HUES48 (cell line): ENCODE measurements at regions not wholly inside any gene's neighbourhood (a gene's known extent, or its start where the extent isn't known, plus 50 kb on each side); places are given as distances from the start of the nearest gene placed in this dataset.

Experiments
- H3K27ac ChIP-seq: one replicate; pipeline ENCODE4 v1.7.0; 2013; ENCODE audit warnings: low read depth, low read length, inconsistent platforms
- H3K27me3 ChIP-seq: 2 replicates; pipeline ENCODE4 v1.6.1; 2013; ENCODE audit warnings: mild to moderate bottlenecking, low read length; ENCODE audit not compliant: control insufficient read depth, insufficient read depth
- H3K36me3 ChIP-seq: 2 replicates; pipeline ENCODE4 v1.6.1; 2013; ENCODE audit warnings: low read length; ENCODE audit not compliant: control insufficient read depth, insufficient read depth
- H3K4me1 ChIP-seq: 2 replicates; pipeline ENCODE4 v1.6.1; 2013; ENCODE audit warnings: mild to moderate bottlenecking, low read length; ENCODE audit not compliant: control insufficient read depth, insufficient read depth
- H3K4me3 ChIP-seq: 2 replicates; pipeline ENCODE4 v1.5.1; 2013; ENCODE audit warnings: mild to moderate bottlenecking, low read depth, low read length
- H3K9ac ChIP-seq: 2 replicates; pipeline ENCODE4 v1.6.1; 2013; ENCODE audit warnings: mild to moderate bottlenecking, low read depth, low read length, moderate library complexity
- H3K9me3 ChIP-seq: 2 replicates; pipeline ENCODE4 v1.6.1; 2013; ENCODE audit warnings: low read length; ENCODE audit not compliant: control insufficient read depth, insufficient read depth

DNA sequence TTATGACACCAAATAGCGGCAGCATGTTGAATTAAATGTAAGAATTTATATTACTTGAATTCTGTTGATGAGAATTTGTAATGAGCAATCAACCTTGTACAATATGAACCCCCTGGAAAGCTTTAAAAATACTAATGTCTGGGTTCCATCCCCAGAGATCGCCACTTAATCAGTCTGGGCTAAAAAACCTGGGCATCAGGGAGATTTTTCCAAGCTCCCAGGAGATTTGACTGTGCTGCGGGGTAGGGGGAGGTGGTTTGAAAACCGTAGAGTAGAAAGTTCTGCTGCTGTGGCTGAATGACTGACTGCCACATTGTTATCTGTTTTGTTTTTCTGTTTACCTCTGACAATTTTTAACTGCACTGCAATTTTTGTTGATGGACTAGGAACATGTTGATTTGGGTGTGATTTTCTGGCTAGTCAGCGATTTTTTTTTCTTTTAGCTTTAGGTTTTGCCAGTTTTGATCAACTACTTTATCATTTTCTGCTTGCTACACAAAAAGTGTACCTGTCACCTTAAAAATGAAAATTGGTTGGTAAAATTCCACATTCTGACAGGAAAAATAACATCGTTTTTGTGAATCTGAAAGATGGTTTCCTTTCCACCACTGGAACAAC lies 79.3 kb downstream of the PCTP start:
- Histone ChIP-seq H3K4me1 (no peaks in the 10 kb centered on the region), H3K9me3 (no peaks in the 10 kb centered on the region), H3K36me3 (no peaks in the 10 kb centered on the region), H3K9ac (no peak overlapping the region), H3K27me3 (no peaks in the 10 kb centered on the region), H3K27ac (no peak overlapping the region), H3K4me3 (no peak overlapping the region)

DNA sequence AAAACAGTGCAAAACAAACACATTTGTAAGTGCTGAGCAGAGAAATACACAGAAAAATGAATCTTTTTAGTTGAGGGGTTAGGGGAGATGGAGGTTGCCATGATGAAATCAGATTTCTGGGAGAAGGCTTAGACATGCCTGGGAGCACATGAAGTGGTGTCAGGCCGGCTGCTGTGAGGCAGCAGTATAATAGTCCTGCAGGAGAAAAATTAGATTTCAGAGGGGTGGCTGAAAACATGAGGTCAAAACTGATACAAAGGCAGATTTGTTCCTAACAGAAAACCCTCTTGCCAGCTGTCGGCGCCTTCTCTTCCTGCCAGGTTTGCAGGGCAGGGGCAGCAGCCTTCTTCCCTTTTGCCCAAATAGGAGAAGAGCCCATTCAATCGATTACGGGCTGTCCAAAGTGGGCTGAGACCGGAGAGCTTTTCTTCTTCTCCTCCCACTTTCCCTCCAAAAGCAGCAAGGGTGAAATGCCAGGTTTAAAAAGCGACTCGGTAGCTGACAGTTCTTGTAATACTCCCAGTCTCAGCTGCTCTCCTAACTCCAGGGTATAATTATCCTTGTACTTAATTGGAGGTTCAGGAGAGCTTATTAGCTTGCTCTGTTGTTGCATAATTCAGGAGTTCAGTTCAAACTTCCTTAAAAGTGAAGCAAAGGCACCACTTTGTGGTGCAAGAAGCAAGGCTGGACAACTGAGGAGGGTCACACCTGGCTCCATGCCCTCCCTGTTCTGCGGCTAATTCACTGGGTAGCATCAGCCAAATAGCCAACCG lies 80.0 kb downstream of the PCTP start:
- H3K4me1 ChIP-seq: no peaks in the 10 kb centered on the region
- H3K4me3 ChIP-seq: no peak overlapping the region
- H3K9ac ChIP-seq: no peak overlapping the region
- no peaks in the 10 kb centered on the region for H3K36me3 ChIP-seq
- no peaks in the 10 kb centered on the region for H3K9me3 ChIP-seq
- H3K27ac ChIP-seq: no peak overlapping the region
- H3K27me3 ChIP-seq: no peaks in the 10 kb centered on the region

DNA sequence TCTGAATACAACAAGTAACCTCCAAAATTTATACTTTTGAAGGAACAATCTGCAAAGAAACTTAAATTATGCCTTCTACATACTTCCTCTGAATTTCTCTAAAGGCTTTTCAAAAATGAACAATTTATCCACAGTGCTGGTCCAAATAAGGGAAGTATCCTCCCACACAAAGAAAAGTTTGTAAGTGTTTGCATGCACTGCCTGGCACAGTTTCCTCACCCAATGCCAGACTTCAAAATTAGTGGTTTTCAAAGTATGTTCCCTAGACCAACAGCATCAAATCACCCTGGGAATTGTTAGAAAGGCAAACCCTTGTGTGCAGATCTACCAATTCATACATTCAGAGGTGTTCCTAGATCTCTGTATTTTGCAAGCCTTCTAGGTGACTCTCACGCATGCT lies 82.5 kb downstream of the PCTP start:
- Histone ChIP-seq H3K9me3 (no peaks in the 10 kb centered on the region), H3K36me3 (no peaks in the 10 kb centered on the region), H3K4me1 (no peaks in the 10 kb centered on the region), H3K4me3 (no peak overlapping the region), H3K9ac (no peak overlapping the region), H3K27me3 (no peaks in the 10 kb centered on the region), H3K27ac (no peak overlapping the region)

DNA sequence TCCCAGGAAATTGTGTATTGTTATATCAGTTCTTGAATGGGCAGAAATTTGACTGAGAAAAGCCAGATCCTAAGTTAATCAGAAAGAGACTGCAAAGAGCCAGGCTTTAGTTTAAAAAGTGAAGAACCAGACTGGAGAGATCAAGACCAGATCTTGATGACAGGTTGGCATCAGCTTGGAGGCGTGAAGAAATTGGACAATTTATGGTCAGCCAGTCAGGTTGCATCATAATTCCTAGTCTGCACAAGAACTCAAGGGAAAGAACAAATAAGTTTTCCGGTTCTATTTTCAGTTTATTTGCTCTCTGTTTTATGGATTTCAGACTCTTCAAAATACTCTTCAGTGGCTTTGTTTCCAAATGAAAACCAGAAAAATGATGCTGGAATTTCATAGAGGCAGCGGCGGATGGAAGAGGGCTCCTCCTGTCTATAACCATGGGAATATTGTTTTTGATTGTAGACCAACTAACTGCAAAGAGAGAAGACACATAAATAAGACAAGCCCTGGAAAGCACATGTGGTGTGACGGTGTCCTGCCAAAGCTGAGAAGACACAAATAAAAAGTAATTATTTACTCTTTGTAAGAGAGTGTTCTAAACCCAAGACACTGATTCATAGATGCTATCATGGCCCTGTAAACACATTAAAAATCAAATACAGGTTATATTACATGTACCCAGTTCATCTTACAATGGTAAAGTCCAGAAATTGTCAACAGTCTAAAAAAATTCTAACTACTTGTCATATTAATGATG lies 91.7 kb downstream of the PCTP start:
- Histone ChIP-seq H3K4me1 (no peaks in the 10 kb centered on the region), H3K4me3 (no peak overlapping the region), H3K9ac (no peak overlapping the region), H3K36me3 (no peaks in the 10 kb centered on the region), H3K27me3 (no peaks in the 10 kb centered on the region; the same call in 1 of the 2 replicates), H3K27ac (no peak overlapping the region), H3K9me3 (no peaks in the 10 kb centered on the region)

DNA sequence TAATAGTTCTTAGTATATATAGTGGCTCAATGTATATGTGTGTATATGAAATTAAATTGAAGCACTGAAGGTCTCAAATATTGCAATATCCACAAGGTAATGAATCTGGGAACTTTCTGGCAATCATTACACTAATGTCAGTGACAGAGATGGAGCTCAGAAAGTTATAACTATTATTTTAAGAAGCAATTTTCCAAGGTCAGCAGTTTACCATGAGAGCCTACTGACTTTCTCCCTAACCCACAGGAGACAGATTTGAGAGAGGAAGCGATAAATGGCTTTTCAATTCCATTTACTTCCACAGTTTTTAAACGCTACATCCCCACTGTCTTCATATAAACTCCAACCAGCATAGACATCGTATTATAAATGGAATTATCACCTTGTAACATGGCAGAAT lies 92.9 kb downstream of the PCTP start:
- no peaks in the 10 kb centered on the region for H3K9me3 ChIP-seq
- no peaks in the 10 kb centered on the region for H3K4me1 ChIP-seq
- no peaks in the 10 kb centered on the region for H3K36me3 ChIP-seq
- H3K27me3 ChIP-seq: no peaks in the 10 kb centered on the region; the same call in 1 of the 2 replicates
- H3K9ac ChIP-seq: no peak overlapping the region
- H3K27ac ChIP-seq: no peak overlapping the region
- H3K4me3 ChIP-seq: no peak overlapping the region

DNA sequence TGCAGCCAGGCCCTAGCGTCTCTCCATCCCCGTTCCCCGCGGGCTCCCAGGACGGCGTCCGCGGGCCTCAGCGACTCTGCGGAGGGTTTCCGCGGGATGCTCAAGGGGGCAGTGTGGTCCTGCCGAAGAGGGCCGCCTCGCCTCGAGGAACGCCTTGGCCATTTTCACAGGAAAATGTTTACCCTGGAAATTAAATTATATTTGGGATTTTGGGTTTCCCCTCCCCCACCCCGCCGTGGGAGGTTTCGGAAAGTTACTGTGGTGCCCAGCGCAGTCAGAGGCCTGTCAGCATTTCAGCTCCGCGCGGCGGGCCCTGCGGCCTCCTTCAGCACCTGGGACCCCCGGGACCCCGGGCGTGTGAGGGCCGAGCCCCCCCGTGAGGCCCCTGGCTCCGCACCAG lies 94.5 kb downstream of the PCTP start:
- no peaks in the 10 kb centered on the region for H3K4me1 ChIP-seq
- H3K27ac ChIP-seq: no peak overlapping the region
- no peaks in the 10 kb centered on the region for H3K9me3 ChIP-seq
- H3K4me3 ChIP-seq: peak overlapping the region; percentile 61
- H3K27me3 ChIP-seq: no peaks in the 10 kb centered on the region; the same call in 1 of the 2 replicates
- H3K36me3 ChIP-seq: no peaks in the 10 kb centered on the region
- peak overlapping the region; percentile 54; the same call in 1 of the 2 replicates for H3K9ac ChIP-seq

DNA sequence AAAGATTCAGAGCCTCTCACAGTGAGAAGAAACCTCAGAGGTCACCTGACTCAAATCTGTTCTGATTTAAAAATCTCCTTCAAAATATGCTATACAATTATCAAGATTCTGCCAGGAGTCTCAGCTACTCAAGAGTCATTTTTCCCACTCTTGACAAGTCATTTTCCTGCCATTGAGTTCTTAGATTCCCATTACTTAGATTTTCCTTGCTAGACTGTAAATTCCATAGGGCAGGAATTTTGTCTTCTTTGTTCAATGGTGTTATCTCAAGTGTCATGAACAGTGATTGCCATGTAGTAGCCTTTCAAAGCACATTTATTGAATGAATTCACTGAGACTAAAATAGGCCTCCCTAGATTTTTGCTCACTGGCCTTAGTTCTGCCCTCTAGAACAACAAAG lies 95.9 kb downstream of the PCTP start:
- Histone ChIP-seq H3K4me1 (no peaks in the 10 kb centered on the region), H3K9me3 (no peaks in the 10 kb centered on the region), H3K9ac (no peak overlapping the region), H3K36me3 (no peaks in the 10 kb centered on the region), H3K4me3 (no peak overlapping the region), H3K27ac (no peak overlapping the region), H3K27me3 (no peaks in the 10 kb centered on the region; the same call in 1 of the 2 replicates)

DNA sequence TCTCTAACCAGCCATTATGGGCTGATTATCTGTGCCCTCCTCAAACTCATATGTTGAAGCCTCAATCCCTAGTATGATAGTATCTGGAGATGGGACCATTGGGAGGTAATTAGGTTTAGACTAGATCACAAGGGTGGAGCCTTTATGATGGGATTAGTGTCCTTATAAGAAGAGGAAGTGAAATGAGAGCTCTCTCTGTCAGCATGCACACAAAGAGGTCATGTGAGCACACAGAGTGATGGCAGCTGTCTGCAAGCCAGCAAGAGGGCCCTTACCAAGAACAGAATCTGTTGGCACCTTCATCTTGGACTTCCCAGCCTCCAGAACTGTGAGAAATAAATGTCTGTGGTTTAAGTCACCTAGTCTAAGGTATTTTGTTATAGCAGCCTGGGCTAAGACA lies 101.9 kb downstream of the PCTP start:
- Histone ChIP-seq H3K9me3 (no peaks in the 10 kb centered on the region), H3K27me3 (no peaks in the 10 kb centered on the region), H3K9ac (no peak overlapping the region), H3K4me1 (no peaks in the 10 kb centered on the region), H3K4me3 (no peak overlapping the region), H3K36me3 (no peaks in the 10 kb centered on the region), H3K27ac (no peak overlapping the region)

DNA sequence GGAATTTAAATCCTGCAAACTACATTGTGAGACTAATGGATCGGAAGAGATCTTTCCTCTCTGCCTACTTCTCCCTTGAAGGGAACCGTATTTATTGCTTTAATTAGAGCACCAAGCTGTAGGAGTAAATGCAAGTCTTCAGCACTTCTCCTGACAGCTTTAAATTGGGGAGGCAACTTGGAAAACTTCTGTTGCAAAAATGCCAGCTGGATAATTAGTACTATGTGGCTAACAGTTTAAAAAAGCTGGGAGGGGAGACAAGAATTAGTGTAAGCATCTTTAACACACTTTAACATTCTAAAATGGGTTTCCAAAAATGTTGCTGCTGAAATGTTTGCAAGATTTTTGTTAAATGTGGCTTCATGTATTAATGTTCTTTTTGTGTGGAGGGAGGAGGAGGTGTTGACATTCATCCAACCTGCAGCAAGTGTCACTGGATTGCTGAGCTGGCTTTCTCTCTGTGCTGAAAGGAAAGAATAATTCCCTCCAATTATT lies 108.5 kb downstream of the PCTP start:
- no peaks in the 10 kb centered on the region for H3K27me3 ChIP-seq
- no peak overlapping the region for H3K4me3 ChIP-seq
- H3K9ac ChIP-seq: no peak overlapping the region
- H3K4me1 ChIP-seq: no peaks in the 10 kb centered on the region
- H3K27ac ChIP-seq: no peak overlapping the region
- no peaks in the 10 kb centered on the region for H3K9me3 ChIP-seq
- no peaks in the 10 kb centered on the region for H3K36me3 ChIP-seq

DNA sequence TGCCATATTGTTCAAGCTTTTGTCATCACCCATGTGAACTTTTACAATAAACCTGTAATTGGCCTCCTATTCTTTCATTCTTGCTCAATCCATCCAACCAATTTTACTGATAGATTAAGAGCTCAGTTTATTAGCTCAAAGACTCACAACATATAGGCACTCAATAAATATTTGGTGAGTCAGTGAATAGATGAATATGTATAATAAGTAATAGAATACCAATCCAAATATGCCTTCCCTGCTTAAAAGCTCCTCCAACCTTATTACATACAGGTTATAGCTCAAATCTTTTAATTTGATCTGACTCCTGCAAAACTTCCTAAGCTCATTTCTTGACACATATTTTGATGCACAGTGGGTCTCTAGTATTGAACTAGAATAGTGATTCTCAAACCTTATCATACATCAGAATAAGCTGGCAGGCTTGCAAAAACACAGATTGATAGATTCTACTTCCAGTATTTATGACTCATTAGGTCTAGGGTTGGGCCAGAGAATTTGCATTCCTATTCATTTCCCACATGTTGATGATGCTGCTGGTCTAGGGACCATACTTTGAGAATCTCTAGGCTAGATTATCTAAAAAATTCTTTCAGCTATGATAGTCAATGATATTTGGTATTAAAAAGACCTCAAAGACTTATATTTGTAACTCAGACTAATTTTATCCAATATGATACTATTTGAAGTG lies 114.4 kb downstream of the PCTP start:
- no peak overlapping the region for H3K9ac ChIP-seq
- H3K27me3 ChIP-seq: no peaks in the 10 kb centered on the region
- no peak overlapping the region for H3K4me3 ChIP-seq
- no peaks in the 10 kb centered on the region for H3K36me3 ChIP-seq
- peaks cover 11% of the 10 kb centered on the region; the same call in 1 of the 2 replicates for H3K9me3 ChIP-seq
- H3K27ac ChIP-seq: no peak overlapping the region
- H3K4me1 ChIP-seq: 0 out of 2 replicates have a peak, but pooled peaks cover 3% of the 10 kb centered on the region
